Skeletal muscle cell (primary cell): ENCODE measurements at regions not wholly inside any gene's neighbourhood (a gene's known extent, or its start where the extent isn't known, plus 50 kb on each side); places are given as distances from the start of the nearest gene placed in this dataset.
"Not testable (repeated sequence)": the region's sequence is repeated elsewhere in the genome, so short reads cannot be mapped to it uniquely, and the experiment has no call there.

Experiments
- DNase-seq: peaks from one replicate; pipeline ENCODE4 v3.0.0-alpha.2; 2010; ENCODE audit warnings: low read depth
- H3K4me3 ChIP-seq: 2 replicates; pipeline ENCODE4 v1.5.1; 2011; ENCODE audit warnings: low read depth, mild to moderate bottlenecking, control low read depth, low read length, moderate library complexity

DNA sequence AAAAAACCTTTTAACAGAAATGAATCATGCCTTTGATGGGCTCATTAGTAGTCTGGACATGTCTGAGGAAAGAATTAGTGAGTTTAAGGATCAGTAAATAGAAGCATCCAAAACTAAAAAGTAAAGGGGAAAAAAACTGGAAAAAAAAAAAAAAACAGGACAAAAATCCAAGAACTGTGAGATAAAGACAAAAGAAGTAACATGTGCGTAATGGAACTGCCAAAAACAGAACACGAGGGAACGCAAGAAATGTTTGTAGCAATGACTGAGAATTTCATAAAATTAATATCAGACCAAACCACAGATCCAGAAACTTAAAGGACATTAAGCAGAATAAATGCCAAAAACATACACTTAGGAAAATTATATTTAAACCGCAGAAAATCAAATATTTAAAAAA is 77.4 kb downstream of the MS4A13 start:
- DNase-seq: no peak
- no peak overlapping the region for H3K4me3 ChIP-seq

- no peak for DNase-seq
- no peak overlapping the region for H3K4me3 ChIP-seq
These were observed 79.9 kb downstream of the MS4A13 start for GRCh38 chr11:60594998-60595642.

DNA sequence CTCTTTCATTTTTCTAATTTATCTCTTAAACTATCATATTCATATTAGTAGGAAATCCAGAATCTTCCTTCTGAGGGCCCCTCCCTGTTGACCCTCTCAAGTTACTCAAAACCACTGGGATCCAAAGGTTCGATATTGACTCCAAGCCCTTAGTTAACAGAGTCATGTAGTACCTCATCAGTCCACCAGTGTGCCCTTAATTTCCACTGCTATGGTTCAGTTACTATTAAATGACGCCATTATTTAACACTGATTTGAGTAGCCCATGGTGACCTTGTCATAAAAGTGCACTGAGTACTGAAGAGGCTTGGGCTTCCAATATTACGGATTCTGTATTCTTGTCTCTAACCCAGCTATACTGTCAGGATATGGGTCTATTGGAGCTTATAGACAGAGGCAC is 91.9 kb upstream of the MS4A8 start:
- DNase-seq: no peak

GRCh38 chr11:60609632-60610031 is 89.8 kb upstream of the MS4A8 start:
- H3K4me3 ChIP-seq: no peak overlapping the region
- no peak for DNase-seq

More for the DNA sequence above, 91.9 kb upstream of the MS4A8 start:
- no peak overlapping the region for H3K4me3 ChIP-seq

DNA sequence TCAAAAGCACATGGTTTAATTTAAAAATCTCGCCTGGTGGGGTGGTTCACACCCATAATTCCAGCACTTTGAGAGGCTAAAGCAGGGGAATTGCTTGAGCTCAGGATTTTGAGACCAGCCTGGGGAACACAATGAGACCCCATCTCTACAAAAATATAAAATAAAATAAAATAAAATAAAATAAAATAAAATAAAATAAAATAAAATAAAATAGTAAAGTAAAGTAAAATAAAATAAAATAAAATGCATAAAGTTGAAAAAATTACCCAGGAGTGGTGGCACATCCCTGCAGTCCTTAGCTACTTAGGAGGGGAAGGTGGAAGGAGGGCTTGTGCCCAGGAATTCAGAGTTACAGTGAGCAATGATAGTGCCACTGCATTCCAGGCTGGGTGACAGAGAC is 88.7 kb upstream of the MS4A8 start:
- DNase-seq: no peak
- H3K4me3 ChIP-seq: no peak overlapping the region

- H3K4me3 ChIP-seq: no peak overlapping the region
- DNase-seq: no peak
These were observed 83.9 kb upstream of the MS4A8 start for GRCh38 chr11:60615497-60615896.

- DNase-seq, H3K4me3 ChIP-seq: not testable (repeated sequence)
These were observed 77.5 kb upstream of the MS4A8 start for GRCh38 chr11:60621940-60622339.

DNA sequence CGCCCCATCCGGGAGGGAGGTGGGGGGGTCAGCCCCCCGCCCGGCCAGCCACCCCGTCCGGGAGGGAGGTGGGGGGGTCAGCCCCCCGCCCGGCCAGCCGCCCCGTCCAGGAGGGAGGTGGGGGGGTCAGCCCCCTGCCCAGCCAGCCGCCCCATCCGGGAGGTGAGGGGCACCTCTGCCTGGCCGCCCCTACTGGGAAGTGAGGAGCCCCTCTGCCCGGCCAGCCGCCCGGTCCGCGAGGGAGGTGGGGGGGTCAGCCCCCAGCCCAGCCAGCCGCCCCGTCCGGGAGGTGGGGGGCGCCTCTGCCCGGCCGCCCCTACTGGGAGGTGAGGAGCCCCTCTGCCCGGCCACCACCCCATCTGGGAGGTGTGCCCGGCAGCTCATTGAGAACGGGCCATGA is 76.6 kb upstream of the MS4A8 start:
- H3K4me3 ChIP-seq: not testable (repeated sequence)

GRCh38 chr11:60625262-60625661 is 74.2 kb upstream of the MS4A8 start:
- DNase-seq: peak; percentile 2
- no peak overlapping the region for H3K4me3 ChIP-seq

More for the DNA sequence above, 76.6 kb upstream of the MS4A8 start:
- not testable (repeated sequence) for DNase-seq

- DNase-seq: no peak
- H3K4me3 ChIP-seq: no peak overlapping the region
These were observed 70.0 kb upstream of the MS4A8 start for GRCh38 chr11:60629399-60629798.

- DNase-seq: no peak
- H3K4me3 ChIP-seq: no peak overlapping the region
These were observed 67.5 kb upstream of the MS4A8 start for GRCh38 chr11:60631944-60632343.

DNA sequence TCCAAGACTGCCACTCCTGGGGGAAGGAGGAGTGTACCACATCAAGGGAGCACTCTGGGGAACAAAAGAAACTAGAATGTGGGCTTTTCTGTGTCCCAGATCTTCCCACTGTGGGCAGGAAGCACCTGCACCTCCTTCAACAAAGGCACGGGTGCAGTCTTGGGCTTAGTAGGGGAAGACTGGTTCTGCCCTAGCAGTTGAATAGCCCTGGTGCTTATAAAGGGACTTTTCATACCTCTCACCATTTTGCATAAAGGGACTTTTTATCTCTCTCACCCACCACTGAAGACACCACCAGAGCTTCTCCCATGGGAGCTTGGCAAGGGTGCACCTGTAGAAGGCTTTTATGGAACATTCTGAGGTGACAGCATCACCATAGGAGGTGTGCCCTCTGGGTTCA is 65.8 kb upstream of the MS4A8 start:
- no peak for DNase-seq
- H3K4me3 ChIP-seq: no peak overlapping the region

- no peak for DNase-seq
- H3K4me3 ChIP-seq: no peak overlapping the region
These were observed 65.3 kb upstream of the MS4A8 start for GRCh38 chr11:60634126-60634525.

GRCh38 chr11:60641940-60642339 is 57.5 kb upstream of the MS4A8 start:
- H3K4me3 ChIP-seq: no peak overlapping the region
- no peak for DNase-seq

DNA sequence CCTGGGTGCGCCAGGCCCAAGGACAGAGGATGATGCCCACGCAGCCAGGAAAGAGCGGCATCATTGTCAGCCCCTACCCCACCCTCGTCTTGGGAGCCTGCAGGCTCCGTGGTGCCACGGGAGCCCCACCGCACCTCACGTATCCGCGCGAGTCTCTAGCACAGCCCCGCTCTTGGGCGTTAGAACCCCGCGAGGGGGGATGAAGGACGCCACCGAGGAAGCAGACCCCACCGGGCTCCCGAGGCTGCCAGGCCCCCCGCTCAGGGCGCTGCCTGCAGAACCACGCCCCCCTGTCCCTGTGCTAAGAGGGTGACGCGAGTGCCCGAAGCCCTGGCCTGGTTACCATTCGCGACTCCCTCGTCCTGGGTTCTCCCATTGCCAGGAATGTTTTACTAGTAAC is 52.3 kb upstream of the MS4A8 start:
- H3K4me3 ChIP-seq: no peak overlapping the region
- no peak for DNase-seq
